LNCAP (cell line): ENCODE measurements at regions not wholly inside any gene's neighbourhood (a gene's known extent, or its start where the extent isn't known, plus 50 kb on each side); places are given as distances from the start of the nearest gene placed in this dataset.

Experiments used
- TF ChIP-seq, protein P1 (sequence below): fragments of 450-650 bp; IDR thresholded peaks from 2 replicates; pipeline ENCODE4 v1.5.1; 2017; ENCODE audit warnings: mild to moderate bottlenecking

DNA sequence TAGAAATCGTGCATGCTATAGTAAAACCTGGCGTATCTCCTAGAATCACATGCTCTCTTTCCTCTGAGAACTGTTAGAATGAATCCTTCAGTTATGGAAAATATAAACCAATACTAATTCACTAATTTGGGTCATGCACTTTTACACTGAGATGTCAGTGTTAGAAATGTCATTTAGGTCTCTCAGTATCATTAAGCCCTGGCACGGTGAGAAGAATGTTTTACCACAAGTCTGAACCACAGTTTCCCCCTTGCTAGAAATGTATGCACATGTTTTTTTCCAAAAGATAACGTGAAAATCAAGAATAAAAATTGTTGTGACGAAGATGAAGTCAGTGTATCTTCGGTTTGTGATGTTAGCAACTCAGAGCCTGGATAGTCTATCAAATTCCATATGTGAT, 1062.7 kb upstream of the NCAM2 start:
- TF ChIP-seq, protein P1, sequence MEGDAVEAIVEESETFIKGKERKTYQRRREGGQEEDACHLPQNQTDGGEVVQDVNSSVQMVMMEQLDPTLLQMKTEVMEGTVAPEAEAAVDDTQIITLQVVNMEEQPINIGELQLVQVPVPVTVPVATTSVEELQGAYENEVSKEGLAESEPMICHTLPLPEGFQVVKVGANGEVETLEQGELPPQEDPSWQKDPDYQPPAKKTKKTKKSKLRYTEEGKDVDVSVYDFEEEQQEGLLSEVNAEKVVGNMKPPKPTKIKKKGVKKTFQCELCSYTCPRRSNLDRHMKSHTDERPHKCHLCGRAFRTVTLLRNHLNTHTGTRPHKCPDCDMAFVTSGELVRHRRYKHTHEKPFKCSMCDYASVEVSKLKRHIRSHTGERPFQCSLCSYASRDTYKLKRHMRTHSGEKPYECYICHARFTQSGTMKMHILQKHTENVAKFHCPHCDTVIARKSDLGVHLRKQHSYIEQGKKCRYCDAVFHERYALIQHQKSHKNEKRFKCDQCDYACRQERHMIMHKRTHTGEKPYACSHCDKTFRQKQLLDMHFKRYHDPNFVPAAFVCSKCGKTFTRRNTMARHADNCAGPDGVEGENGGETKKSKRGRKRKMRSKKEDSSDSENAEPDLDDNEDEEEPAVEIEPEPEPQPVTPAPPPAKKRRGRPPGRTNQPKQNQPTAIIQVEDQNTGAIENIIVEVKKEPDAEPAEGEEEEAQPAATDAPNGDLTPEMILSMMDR, result no peak

GRCh38 chr21:19937619-19938018, 1060.6 kb upstream of the NCAM2 start:
- TF ChIP-seq, protein P1, result no peak

DNA sequence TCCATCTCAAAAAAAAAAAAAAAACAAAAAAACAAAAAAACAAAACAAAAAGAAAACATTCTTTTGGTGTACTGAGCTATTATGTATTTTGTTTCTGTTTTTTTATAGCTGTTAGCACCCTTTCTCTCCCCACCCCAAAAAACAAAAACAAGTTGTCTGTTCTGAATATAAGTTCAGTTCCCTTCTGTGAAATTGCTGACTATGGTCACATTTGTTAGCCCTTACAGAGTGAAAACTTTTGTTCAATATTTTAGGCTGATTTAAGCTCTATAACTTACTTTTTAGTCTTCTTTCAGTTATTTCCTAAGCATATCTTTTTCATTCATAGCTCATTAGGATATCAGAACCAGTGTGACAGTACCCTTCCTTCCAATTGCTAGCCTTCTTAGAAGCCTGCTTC, 1056.6 kb upstream of the NCAM2 start:
- TF ChIP-seq, protein P1, result no peak

- TF ChIP-seq, protein P1, result no peak
Measured at GRCh38 chr21:19950347-19950746, 1047.9 kb upstream of the NCAM2 start.

GRCh38 chr21:19969156-19969555, 1029.1 kb upstream of the NCAM2 start:
- TF ChIP-seq, protein P1, result no peak

DNA sequence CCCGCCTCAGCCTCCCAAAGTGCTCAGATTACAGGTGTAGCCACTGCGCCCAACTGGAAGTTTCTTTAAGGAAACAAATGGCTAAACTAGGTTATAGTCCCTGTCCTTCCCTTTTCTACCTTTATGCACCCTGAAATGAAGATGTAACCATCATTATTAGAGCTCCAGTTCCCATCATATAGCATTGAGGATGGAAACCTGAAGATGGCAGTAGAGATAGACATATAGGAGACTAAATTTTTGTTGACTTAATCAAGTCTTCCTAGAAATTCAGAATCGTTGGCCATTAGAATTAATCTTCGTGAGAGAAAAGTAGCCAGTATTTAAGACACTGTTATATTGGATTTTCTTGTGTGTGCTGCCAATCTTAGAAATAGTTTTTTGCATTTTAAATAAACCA, 1016.3 kb upstream of the NCAM2 start:
- TF ChIP-seq, protein P1, result peak; percentile 49

GRCh38 chr21:19986396-19986795, 1011.8 kb upstream of the NCAM2 start:
- TF ChIP-seq, protein P1, result no peak

DNA sequence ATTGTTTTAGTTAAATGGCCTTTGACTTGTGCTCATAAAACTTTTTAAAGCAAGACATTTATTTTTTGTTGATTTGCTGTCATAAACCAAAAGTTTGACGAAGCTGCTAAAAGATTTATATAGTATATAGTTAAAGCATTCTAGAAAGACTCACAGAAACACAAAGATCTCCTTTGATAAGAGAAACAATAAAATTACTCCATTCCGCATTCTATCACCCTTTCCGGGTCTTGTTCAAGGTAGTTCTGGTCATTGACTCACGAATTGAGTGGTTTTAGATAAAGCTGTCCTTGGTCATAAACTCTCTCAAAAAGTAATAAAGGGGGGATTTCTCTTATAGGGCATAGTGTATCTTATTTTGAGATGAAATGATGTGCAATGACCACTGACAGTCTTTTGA, 1010.5 kb upstream of the NCAM2 start:
- TF ChIP-seq, protein P1, result no peak
